GM23338 (cell line): ENCODE measurements at regions not wholly inside any gene's neighbourhood (a gene's known extent, or its start where the extent isn't known, plus 50 kb on each side); places are given as distances from the start of the nearest gene placed in this dataset.

ENCODE experiments used
- ATAC-seq: fragments of 200-7000 bp; cut with Tn5 transposase; 3 replicates; pipeline ENCODE4 v1.9.1; 2020
- DNase-seq: peaks from one replicate; pipeline ENCODE4 v3.0.0-alpha.2; 2015; ENCODE audit warnings: low spot score
- H2AFZ ChIP-seq: fragments of 200-600 bp; sonication (generic); 2 replicates; pipeline ENCODE4 v1.8.0; 2016; ENCODE audit warnings: antibody characterized with exemption, mild to moderate bottlenecking, moderate library complexity
- H3F3A ChIP-seq: fragments of 200-600 bp; sonication (generic); replicated peaks from 2 replicates; pipeline ENCODE4 v1.8.0; 2017; ENCODE audit warnings: antibody characterized with exemption, mixed run types, low read depth
- H3K27ac ChIP-seq: fragments of 200-600 bp; sonication (generic); 2 replicates; pipeline ENCODE4 v1.6.1; 2016; ENCODE audit warnings: low read depth
- H3K27me3 ChIP-seq: fragments of 200-600 bp; sonication (generic); 2 replicates; pipeline ENCODE4 v1.8.0; 2016; ENCODE audit warnings: mild to moderate bottlenecking, mixed run types, moderate library complexity; ENCODE audit not compliant: insufficient read depth
- H3K36me3 ChIP-seq: fragments of 200-600 bp; sonication (generic); 2 replicates; pipeline ENCODE4 v1.8.0; 2016; ENCODE audit warnings: mild to moderate bottlenecking; ENCODE audit not compliant: insufficient read depth
- H3K4me1 ChIP-seq: fragments of 200-600 bp; sonication (generic); 2 replicates; pipeline ENCODE4 v1.8.0; 2016; ENCODE audit warnings: mild to moderate bottlenecking, moderate library complexity; ENCODE audit not compliant: insufficient read depth
- H3K4me2 ChIP-seq: fragments of 200-600 bp; sonication (generic); 2 replicates; pipeline ENCODE4 v1.7.1; 2017; ENCODE audit warnings: mixed run types
- H3K4me3 ChIP-seq: fragments of 200-600 bp; sonication (generic); 2 replicates; pipeline ENCODE4 v1.6.1; 2016; ENCODE audit warnings: mixed run types
- H3K79me2 ChIP-seq: fragments of 200-600 bp; sonication (generic); replicated peaks from 2 replicates; pipeline ENCODE4 v1.8.0; 2017; ENCODE audit warnings: mild to moderate bottlenecking; ENCODE audit not compliant: insufficient read depth
- H3K9me2 ChIP-seq: fragments of 200-600 bp; sonication (generic); 2 replicates; pipeline ENCODE4 v1.8.0; 2017; ENCODE audit not compliant: insufficient read depth
- H4K20me1 ChIP-seq: fragments of 200-600 bp; sonication (generic); replicated peaks from 2 replicates; pipeline ENCODE4 v1.8.0; 2017; ENCODE audit warnings: mild to moderate bottlenecking; ENCODE audit not compliant: insufficient read depth
- H3K27ac Mint-ChIP-seq: 2 replicates; pipeline ENCODE4 v1.8.0; 2020; ENCODE audit warnings: inconsistent platforms, mild to moderate bottlenecking, moderate library complexity, mixed read lengths
- H3K27me3 Mint-ChIP-seq: 3 replicates; pipeline ENCODE4 v1.8.0; 2022; ENCODE audit warnings: low read depth, mild to moderate bottlenecking, moderate library complexity, mixed read lengths, inconsistent platforms; ENCODE audit not compliant: insufficient read depth, poor library complexity
- H3K36me3 Mint-ChIP-seq: 3 replicates; pipeline ENCODE4 v1.8.0; 2021; ENCODE audit warnings: low read depth, mild to moderate bottlenecking, inconsistent platforms, moderate library complexity, mixed read lengths
- H3K4me1 Mint-ChIP-seq: 3 replicates; pipeline ENCODE4 v1.8.0; 2020; ENCODE audit warnings: mild to moderate bottlenecking, inconsistent platforms, mixed read lengths
- H3K4me3 Mint-ChIP-seq: 3 replicates; pipeline ENCODE4 v1.8.0; 2021; ENCODE audit warnings: moderate library complexity, mild to moderate bottlenecking, inconsistent platforms, mixed read lengths
- H3K9me3 Mint-ChIP-seq: 3 replicates; pipeline ENCODE4 v1.8.0; 2020; ENCODE audit warnings: moderate library complexity, mild to moderate bottlenecking, inconsistent platforms, mixed read lengths
- CREB1 ChIP-seq: fragments of 250-450 bp; sonication (Bioruptor Pico); IDR thresholded peaks from 2 replicates; pipeline ENCODE4 v1.5.0; 2020; ENCODE audit warnings: low read depth, mild to moderate bottlenecking, moderate library complexity
- CTCF ChIP-seq, 2 experiments: fragments of 200-600 bp in 1 of 2; sonication (generic) in 1 of 2; conservative IDR thresholded peaks; 2 replicates each; pipeline versions ENCODE4 v1.5.1 to v1.6.1; 2016 to 2017; ENCODE audit warnings: antibody characterized with exemption in 2 of 2, low read depth in 2 of 2, mild to moderate bottlenecking in 2 of 2, moderate library complexity in 1 of 2
- EZH2phosphoT487 ChIP-seq: fragments of 200-600 bp; sonication (generic); IDR thresholded peaks from one replicate; pipeline ENCODE4 v1.8.1; 2018; ENCODE audit warnings: antibody characterized with exemption; ENCODE audit not compliant: unreplicated experiment
- JUNB ChIP-seq: IDR thresholded peaks from one replicate; pipeline ENCODE4 v1.6.1; 2016; ENCODE audit warnings: antibody characterized with exemption; ENCODE audit not compliant: unreplicated experiment
- NANOG ChIP-seq: IDR thresholded peaks from 2 replicates; pipeline ENCODE4 v1.6.1; 2016; ENCODE audit warnings: antibody characterized with exemption, borderline replicate concordance
- POLR2AphosphoS5 ChIP-seq: IDR thresholded peaks from 2 replicates; pipeline ENCODE4 v1.6.1; 2016; ENCODE audit warnings: antibody characterized with exemption, low read depth
- REST ChIP-seq: IDR thresholded peaks from one replicate; pipeline ENCODE4 v1.6.1; 2018; ENCODE audit warnings: antibody characterized with exemption; ENCODE audit not compliant: unreplicated experiment
- STAT1 ChIP-seq: IDR thresholded peaks from one replicate; pipeline ENCODE4 v1.6.1; 2016; ENCODE audit warnings: antibody characterized with exemption; ENCODE audit not compliant: unreplicated experiment
- ZNF331 ChIP-seq: fragments of 250-450 bp; sonication (Bioruptor Pico); IDR thresholded peaks from 2 replicates; pipeline ENCODE4 v1.5.0; 2020; ENCODE audit warnings: low read depth, mild to moderate bottlenecking, moderate library complexity

GRCh38 chr10:47077941-47078340, 166.7 kb downstream of the PTPN20 start:
- Histone ChIP-seq H3K9me2 (no peaks in the 10 kb centered on the region), H3F3A (no peaks in the 10 kb centered on the region), H4K20me1 (no peaks in the 10 kb centered on the region), H2AFZ (no peak overlapping the region), H3K27me3 (no peaks in the 10 kb centered on the region), H3K4me2 (no peak overlapping the region), H3K4me1 (no peaks in the 10 kb centered on the region), H3K4me3 (no peak overlapping the region), H3K79me2 (no peaks in the 10 kb centered on the region), H3K27ac (no peak overlapping the region), H3K36me3 (no peaks in the 10 kb centered on the region)
- H3K4me3 Mint-ChIP-seq = no peak overlapping the region
- DNase-seq (no peak), ATAC-seq (no peak)
- TF ChIP-seq CREB1 (no peak), EZH2phosphoT487 (no peak), REST (no peak), JUNB (no peak), STAT1 (no peak), NANOG (no peak), ZNF331 (CRISPR knock-in tag) (no peak)
- H3K27ac Mint-ChIP-seq = no peak overlapping the region
- peaks cover 11% of the 10 kb centered on the region for H3K27me3 Mint-ChIP-seq
- H3K36me3 Mint-ChIP-seq = no peaks in the 10 kb centered on the region
- H3K9me3 Mint-ChIP-seq = peaks cover 6% of the 10 kb centered on the region; the same call in 1 of the 3 replicates
- H3K4me1 Mint-ChIP-seq = no peaks in the 10 kb centered on the region; the same call in 2 of the 3 replicates

- Mint-ChIP-seq H3K27me3 (peaks cover 11% of the 10 kb centered on the region), H3K9me3 (peaks cover 6% of the 10 kb centered on the region; the same call in 1 of the 3 replicates), H3K36me3 (no peaks in the 10 kb centered on the region), H3K27ac (no peak overlapping the region), H3K4me1 (no peaks in the 10 kb centered on the region; the same call in 2 of the 3 replicates), H3K4me3 (no peak overlapping the region)
- no peaks in the 10 kb centered on the region for H3K27me3 ChIP-seq
- H3K36me3 ChIP-seq = no peaks in the 10 kb centered on the region
- no peaks in the 10 kb centered on the region for H3K4me1 ChIP-seq
- no peaks in the 10 kb centered on the region for H3K79me2 ChIP-seq
- H3K4me2 ChIP-seq = no peak overlapping the region
- H4K20me1 ChIP-seq = no peaks in the 10 kb centered on the region
- TF ChIP-seq CTCF (conservative IDR thresholded peaks at IDR 0.05; ENCODE audit: low read depth in 2 of 2) (no peak), POLR2AphosphoS5 (no peak)
- H3F3A ChIP-seq = no peaks in the 10 kb centered on the region
- ATAC-seq = no peak
- H3K27ac ChIP-seq = no peak overlapping the region
- H3K4me3 ChIP-seq = no peak overlapping the region
- DNase-seq = no peak
- no peaks in the 10 kb centered on the region for H3K9me2 ChIP-seq
- no peak overlapping the region for H2AFZ ChIP-seq
These were observed 167.4 kb downstream of the PTPN20 start for GRCh38 chr10:47078393-47079203.
